Liver (tissue), 3 donors: ENCODE measurements at regions not wholly inside any gene's neighbourhood (a gene's known extent, or its start where the extent isn't known, plus 50 kb on each side); places are given as distances from the start of the nearest gene placed in this dataset.

Source experiments
- ATF3 ChIP-seq: IDR thresholded peaks from 2 replicates; pipeline ENCODE4 v1.6.1; 2016; ENCODE audit warnings: antibody characterized with exemption
- CTCF ChIP-seq: fragments of 150-350 bp; IDR thresholded peaks from 2 replicates; pipeline ENCODE4 v1.5.1; 2017; ENCODE audit warnings: improper control_type of control experiment, low read depth, low read length; ENCODE audit not compliant: missing input control
- EGR1 ChIP-seq, 2 donors: IDR thresholded peaks; 2 replicates each; pipeline ENCODE4 v1.6.1; 2016 to 2018; ENCODE audit warnings: antibody characterized with exemption in 2 of 2, low read depth in 2 of 2
- FOXA1 ChIP-seq: IDR thresholded peaks from 2 replicates; pipeline ENCODE4 v1.6.1; 2016; ENCODE audit warnings: antibody characterized with exemption
- FOXA2 ChIP-seq: IDR thresholded peaks from 2 replicates; pipeline ENCODE4 v1.6.1; 2016; ENCODE audit warnings: antibody characterized with exemption
- GABPA ChIP-seq, 2 donors: IDR thresholded peaks in 1 of 2; conservative IDR thresholded peaks in 1 of 2; 2 replicates each; pipeline ENCODE4 v1.6.1; 2016; ENCODE audit warnings: antibody characterized with exemption in 2 of 2, mild to moderate bottlenecking in 1 of 2, moderate library complexity in 1 of 2
- JUND ChIP-seq, 2 donors: IDR thresholded peaks; 2 replicates each; pipeline ENCODE4 v1.6.1; 2016; ENCODE audit warnings: antibody characterized with exemption in 2 of 2
- MAX ChIP-seq: IDR thresholded peaks from 2 replicates; pipeline ENCODE4 v1.6.1; 2016; ENCODE audit warnings: antibody characterized with exemption
- NR2F2 ChIP-seq: IDR thresholded peaks from 2 replicates; pipeline ENCODE4 v1.6.1; 2016; ENCODE audit warnings: antibody characterized with exemption
- RAD21 ChIP-seq, 2 donors: IDR thresholded peaks; 2 replicates each; pipeline ENCODE4 v1.6.1; 2016; ENCODE audit warnings: antibody characterized with exemption in 2 of 2, mild to moderate bottlenecking in 2 of 2
- REST ChIP-seq: IDR thresholded peaks from 2 replicates; pipeline ENCODE4 v1.6.1; 2016; ENCODE audit warnings: antibody characterized with exemption, mild to moderate bottlenecking
- TAF1 ChIP-seq: conservative IDR thresholded peaks from 2 replicates; pipeline ENCODE4 v1.6.1; 2016; ENCODE audit warnings: antibody characterized with exemption, mild to moderate bottlenecking
- donor health status: healthy.
- donor health status: healthy.

GRCh38 chr2:184402381-184402780, 195.9 kb upstream of the ZNF804A start:
- no peak for TF ChIP-seq CTCF
- no peak for TF ChIP-seq REST
- no peak for TF ChIP-seq GABPA (IDR thresholded peaks at IDR 0.05 in 1 of 2, conservative IDR thresholded peaks at IDR 0.05 in 1 of 2)
- no peak for TF ChIP-seq EGR1 (IDR thresholded peaks at IDR 0.05; ENCODE audit: low read depth in 2 of 2)
- no peak for TF ChIP-seq JUND (IDR thresholded peaks at IDR 0.05)
- TF ChIP-seq MAX, result no peak
- no peak for TF ChIP-seq RAD21 (IDR thresholded peaks at IDR 0.05)
- no peak for TF ChIP-seq TAF1
- TF ChIP-seq NR2F2, result no peak
- TF ChIP-seq FOXA2, result no peak
- no peak for TF ChIP-seq FOXA1
- no peak for TF ChIP-seq ATF3
